ENCODE measurements at regions not wholly inside any gene's neighbourhood (a gene's known extent, or its start where the extent isn't known, plus 50 kb on each side); places are given as distances from the start of the nearest gene placed in this dataset.

- TF ChIP-seq, protein P1, sequence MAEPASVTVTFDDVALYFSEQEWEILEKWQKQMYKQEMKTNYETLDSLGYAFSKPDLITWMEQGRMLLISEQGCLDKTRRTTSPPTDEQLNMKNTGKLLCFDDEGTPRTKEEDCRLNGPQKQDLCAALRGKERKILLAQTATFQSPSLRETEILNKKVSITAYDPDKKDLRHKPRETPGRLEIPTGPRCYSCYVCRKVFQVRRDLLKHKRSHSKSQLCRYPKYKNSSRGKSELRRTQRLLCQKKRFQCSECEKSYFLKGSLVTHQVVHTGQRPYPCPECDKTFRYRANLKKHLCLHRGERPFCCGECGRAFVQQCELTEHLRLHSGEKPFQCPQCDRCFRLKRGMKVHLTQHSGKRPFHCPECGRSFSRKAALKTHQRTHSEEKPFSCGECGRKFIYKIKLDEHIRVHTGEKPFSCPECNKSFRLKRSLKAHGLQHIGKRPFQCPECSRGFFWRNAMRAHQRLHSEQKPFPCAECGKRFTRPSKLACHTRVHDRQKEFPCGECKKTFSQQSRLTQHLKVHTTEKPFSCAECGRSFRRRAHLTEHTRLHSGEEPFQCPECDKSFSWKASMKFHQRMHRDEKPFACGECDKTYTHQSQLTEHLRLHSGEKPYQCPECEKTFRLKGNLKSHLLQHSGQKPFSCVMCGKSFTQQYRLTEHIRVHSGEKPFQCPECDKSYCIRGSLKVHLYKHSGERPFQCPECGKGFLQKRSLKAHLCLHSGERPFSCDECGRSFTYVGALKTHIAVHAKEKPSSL (CRISPR knock-in tag; conservative IDR thresholded peaks at IDR 0.05) = no peak
- TF ChIP-seq ZNF121 (CRISPR knock-in tag; IDR thresholded peaks at IDR 0.05) (no peak), JAZF1 (CRISPR knock-in tag; IDR thresholded peaks at IDR 0.05) (no peak), ZNF396 (CRISPR knock-in tag; IDR thresholded peaks at IDR 0.05; ENCODE audit: borderline replicate concordance) (no peak), ERG (CRISPR knock-in tag; IDR thresholded peaks at IDR 0.05) (no peak), PRRX2 (CRISPR knock-in tag; IDR thresholded peaks at IDR 0.05) (no peak), ZNF263 (CRISPR knock-in tag; IDR thresholded peaks at IDR 0.05; ENCODE audit: low read depth) (no peak), ETV6 (CRISPR knock-in tag; IDR thresholded peaks at IDR 0.05) (no peak), MLX (CRISPR knock-in tag; IDR thresholded peaks at IDR 0.05) (no peak), GRHL2 (CRISPR knock-in tag; IDR thresholded peaks at IDR 0.05; ENCODE audit: insufficient replicate concordance, severe bottlenecking) (no peak), FOXK1 (CRISPR knock-in tag; IDR thresholded peaks at IDR 0.05) (no peak)
- TF ChIP-seq, protein P2, sequence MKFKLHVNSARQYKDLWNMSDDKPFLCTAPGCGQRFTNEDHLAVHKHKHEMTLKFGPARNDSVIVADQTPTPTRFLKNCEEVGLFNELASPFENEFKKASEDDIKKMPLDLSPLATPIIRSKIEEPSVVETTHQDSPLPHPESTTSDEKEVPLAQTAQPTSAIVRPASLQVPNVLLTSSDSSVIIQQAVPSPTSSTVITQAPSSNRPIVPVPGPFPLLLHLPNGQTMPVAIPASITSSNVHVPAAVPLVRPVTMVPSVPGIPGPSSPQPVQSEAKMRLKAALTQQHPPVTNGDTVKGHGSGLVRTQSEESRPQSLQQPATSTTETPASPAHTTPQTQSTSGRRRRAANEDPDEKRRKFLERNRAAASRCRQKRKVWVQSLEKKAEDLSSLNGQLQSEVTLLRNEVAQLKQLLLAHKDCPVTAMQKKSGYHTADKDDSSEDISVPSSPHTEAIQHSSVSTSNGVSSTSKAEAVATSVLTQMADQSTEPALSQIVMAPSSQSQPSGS (CRISPR knock-in tag; IDR thresholded peaks at IDR 0.05; ENCODE audit: borderline replicate concordance, low read depth) = no peak
- TF ChIP-seq, protein P3, sequence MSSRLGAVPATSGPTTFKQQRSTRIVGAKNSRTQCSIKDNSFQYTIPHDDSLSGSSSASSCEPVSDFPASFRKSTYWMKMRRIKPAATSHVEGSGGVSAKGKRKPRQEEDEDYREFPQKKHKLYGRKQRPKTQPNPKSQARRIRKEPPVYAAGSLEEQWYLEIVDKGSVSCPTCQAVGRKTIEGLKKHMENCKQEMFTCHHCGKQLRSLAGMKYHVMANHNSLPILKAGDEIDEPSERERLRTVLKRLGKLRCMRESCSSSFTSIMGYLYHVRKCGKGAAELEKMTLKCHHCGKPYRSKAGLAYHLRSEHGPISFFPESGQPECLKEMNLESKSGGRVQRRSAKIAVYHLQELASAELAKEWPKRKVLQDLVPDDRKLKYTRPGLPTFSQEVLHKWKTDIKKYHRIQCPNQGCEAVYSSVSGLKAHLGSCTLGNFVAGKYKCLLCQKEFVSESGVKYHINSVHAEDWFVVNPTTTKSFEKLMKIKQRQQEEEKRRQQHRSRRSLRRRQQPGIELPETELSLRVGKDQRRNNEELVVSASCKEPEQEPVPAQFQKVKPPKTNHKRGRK (CRISPR knock-in tag; IDR thresholded peaks at IDR 0.05; ENCODE audit: borderline replicate concordance) = no peak
- TF ChIP-seq, protein P4, sequence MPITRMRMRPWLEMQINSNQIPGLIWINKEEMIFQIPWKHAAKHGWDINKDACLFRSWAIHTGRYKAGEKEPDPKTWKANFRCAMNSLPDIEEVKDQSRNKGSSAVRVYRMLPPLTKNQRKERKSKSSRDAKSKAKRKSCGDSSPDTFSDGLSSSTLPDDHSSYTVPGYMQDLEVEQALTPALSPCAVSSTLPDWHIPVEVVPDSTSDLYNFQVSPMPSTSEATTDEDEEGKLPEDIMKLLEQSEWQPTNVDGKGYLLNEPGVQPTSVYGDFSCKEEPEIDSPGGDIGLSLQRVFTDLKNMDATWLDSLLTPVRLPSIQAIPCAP (CRISPR knock-in tag; IDR thresholded peaks at IDR 0.05) = no peak
- TF ChIP-seq, protein P5, sequence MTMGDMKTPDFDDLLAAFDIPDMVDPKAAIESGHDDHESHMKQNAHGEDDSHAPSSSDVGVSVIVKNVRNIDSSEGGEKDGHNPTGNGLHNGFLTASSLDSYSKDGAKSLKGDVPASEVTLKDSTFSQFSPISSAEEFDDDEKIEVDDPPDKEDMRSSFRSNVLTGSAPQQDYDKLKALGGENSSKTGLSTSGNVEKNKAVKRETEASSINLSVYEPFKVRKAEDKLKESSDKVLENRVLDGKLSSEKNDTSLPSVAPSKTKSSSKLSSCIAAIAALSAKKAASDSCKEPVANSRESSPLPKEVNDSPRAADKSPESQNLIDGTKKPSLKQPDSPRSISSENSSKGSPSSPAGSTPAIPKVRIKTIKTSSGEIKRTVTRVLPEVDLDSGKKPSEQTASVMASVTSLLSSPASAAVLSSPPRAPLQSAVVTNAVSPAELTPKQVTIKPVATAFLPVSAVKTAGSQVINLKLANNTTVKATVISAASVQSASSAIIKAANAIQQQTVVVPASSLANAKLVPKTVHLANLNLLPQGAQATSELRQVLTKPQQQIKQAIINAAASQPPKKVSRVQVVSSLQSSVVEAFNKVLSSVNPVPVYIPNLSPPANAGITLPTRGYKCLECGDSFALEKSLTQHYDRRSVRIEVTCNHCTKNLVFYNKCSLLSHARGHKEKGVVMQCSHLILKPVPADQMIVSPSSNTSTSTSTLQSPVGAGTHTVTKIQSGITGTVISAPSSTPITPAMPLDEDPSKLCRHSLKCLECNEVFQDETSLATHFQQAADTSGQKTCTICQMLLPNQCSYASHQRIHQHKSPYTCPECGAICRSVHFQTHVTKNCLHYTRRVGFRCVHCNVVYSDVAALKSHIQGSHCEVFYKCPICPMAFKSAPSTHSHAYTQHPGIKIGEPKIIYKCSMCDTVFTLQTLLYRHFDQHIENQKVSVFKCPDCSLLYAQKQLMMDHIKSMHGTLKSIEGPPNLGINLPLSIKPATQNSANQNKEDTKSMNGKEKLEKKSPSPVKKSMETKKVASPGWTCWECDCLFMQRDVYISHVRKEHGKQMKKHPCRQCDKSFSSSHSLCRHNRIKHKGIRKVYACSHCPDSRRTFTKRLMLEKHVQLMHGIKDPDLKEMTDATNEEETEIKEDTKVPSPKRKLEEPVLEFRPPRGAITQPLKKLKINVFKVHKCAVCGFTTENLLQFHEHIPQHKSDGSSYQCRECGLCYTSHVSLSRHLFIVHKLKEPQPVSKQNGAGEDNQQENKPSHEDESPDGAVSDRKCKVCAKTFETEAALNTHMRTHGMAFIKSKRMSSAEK (CRISPR knock-in tag; IDR thresholded peaks at IDR 0.05; ENCODE audit: borderline replicate concordance) = no peak
These were observed 66.9 kb upstream of the SELENOP start (continued) for GRCh38 chr5:42878550-42878949.

Data from WTC11 (cell line).